GM21367 (cell line): ENCODE measurements at regions not wholly inside any gene's neighbourhood (a gene's known extent, or its start where the extent isn't known, plus 50 kb on each side); places are given as distances from the start of the nearest gene placed in this dataset.

Experiments
- ATAC-seq: cut with Tn5 transposase; IDR thresholded peaks from one replicate; pipeline ENCODE4 v1.9.1; 2021; ENCODE audit not compliant: unreplicated experiment

DNA sequence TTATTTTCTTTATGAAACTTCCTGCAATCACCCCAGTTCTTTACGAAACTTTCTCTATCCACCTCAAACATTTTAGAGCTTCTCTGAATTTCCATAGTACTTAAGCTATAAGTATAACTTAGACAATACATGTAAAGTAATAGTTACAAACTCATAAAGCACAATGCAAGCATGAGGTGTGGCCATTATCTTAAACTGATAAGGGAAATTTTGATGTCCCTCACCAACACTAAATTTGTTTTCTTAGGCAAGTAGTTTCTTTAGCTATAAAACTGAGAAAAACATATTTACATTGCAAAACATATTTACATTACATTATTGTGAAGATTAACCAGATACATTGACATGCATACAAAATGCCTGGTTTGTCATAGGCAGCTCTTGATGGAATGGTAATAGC lies 146.4 kb upstream of the ATP1B1 start:
- no peak for ATAC-seq

DNA sequence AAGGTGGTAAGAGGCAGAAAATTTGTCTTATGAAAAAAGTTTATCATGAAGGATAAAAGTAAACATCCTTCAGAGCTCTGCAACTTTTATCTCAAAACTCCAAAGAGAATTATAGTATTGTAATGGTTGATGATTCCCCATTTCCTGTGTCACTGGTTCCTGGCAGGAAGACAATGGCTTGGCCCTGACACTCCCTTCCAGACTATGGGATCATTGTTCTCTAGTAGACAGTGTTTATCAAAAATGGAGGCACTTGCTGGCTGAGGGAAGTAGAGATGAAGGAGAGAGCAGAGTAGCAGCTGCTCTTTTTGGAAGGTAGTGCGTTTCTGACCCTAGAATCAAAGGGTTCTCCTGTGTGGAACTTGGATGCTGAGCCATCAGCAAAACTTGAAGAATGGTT lies 145.9 kb upstream of the ATP1B1 start:
- ATAC-seq: no peak

DNA sequence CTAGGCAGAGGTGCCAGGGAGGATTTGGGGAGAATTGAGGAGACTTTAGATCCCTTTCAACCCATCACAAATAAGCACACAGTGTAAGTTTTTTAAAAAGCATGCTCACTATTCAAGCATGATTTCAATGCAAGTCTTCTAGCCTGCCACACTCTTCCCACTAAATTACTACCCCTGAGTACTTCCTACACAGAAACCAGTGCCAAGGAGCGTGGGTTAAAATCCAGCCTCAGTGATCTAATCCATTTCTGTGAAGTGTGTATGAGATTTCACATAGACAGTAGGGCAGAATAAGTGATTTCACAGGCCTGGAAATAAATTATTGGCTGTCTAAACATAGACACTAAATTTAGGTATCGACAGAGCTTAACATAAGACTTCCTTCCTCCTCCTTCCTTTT lies 142.9 kb upstream of the ATP1B1 start:
- no peak for ATAC-seq

DNA sequence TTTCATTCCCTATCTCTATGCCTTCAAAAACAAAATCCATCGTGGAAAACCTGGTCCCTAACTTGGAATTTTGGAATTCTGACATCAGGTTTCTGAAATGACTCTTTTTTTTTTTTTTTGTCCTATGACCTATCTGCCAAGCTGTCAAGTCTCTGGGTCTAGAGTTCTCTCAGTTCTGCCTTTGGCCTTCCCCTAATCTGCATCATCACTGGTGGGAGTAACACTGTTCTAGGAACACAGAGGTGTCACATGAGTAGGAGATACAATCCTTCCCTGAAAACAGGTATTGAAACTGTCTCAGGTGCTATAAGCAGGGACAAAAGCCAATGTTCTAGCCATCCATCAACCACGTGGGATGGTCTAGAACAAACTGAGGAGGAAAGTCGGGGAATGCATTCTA lies 142.0 kb upstream of the ATP1B1 start:
- no peak for ATAC-seq

DNA sequence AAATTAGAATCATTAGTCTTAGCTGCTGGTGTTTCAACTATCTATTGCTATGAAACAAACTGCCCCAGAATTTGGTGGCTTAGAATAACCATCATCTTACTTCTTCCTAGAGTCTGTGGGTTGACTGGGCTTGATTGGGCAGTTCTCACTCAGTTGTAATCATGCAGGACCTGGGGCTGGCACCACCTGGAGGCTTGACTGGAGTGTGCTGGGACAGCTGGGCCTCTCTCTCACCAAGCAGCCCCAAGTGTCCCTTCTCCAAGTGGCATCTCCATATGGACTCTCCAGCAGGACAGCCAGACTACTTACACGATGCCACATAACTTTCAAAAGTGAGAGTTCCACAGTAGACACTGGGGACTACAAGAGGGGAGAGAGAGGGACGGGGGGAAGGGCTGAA lies 140.3 kb upstream of the ATP1B1 start:
- ATAC-seq: no peak

DNA sequence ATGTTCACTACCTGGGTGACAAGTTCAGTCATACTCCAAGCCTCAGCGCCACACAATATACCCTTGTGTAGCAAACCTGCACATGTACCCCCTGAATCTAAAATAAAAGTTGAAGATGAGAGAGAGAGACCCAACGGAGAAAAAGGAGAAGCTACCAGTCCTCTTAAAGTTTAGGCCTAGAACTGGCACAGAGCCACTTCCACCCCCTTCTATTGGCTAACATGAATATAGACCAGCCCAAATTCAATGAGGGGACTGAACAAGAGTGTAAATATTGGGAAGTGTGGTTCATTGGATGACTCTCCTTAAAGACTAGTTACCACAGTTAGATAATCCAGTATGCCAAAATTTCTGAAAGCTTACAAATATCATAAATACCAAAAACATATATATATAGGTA lies 139.9 kb upstream of the ATP1B1 start:
- no peak for ATAC-seq

DNA sequence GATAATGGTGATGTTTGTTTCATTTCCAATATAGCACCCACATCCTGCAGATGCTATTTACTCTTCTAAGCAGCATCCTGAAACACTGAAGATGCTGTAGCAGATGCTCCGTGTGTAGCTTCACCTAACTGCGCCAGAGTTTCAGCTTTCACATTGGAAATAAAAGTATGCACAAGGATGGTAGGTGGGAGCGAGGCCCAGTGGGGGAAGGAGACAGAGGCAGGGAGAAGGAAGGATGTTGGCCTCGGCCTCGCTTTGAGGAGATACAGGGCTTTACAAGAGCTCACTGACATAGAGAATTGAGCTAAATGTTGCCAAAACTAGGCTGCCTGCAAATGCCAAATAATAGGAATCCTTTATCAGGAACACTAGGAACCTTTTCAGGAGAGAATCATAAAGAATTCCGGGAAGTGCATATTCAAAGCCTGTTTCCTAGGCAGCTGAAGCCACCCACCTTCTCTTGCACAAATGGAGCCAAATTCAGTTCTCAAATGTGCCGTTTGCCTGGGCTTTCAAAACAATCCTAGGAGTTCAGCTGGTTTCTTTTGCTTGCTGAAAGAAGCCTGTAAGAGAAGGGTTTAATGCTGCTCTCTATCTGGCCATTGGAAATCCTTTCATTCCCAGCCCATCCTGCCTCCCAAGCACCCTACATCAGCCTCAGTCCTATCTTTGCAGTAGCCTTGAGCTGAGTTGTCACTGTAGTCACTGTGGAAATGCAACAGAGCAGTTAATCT lies 135.4 kb upstream of the ATP1B1 start:
- ATAC-seq: no peak

DNA sequence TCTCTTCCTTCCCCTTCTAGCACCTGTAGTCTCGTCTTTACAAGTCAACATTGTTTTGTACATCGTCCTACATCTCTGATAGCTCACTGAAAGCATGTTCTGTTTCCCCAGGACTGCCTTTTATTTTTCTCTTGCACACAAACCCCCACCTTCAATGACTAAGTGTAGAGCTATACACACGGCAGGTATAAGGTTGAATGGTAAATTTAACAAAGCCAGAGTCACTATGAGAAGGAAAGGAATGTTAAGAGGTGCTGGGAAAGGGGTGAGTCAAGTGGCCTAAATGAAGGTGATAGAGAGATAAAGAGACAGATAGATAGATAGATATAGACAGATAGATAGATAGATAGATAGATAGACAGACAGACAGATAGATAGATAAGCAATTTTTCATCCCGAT lies 134.3 kb upstream of the ATP1B1 start:
- ATAC-seq: no peak

DNA sequence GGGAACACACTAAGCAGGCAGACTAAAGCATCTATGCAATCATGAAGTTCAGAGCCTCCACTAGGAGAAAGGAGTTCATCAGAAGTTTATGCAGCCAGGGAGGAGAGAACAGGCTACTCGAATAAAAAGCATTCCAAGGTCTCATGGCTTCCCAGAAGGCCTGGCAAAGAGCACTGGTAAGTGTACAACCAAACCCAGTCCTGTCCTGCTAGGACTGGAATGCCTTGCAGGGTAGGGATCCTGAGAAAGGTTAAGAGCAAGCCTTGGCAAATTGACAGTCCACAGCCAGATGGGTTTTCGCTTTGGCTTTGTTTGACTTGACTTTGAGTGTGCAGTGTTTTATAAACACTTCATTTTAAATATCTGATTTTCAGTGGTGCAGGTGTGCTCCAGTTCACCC lies 133.6 kb upstream of the ATP1B1 start:
- no peak for ATAC-seq

DNA sequence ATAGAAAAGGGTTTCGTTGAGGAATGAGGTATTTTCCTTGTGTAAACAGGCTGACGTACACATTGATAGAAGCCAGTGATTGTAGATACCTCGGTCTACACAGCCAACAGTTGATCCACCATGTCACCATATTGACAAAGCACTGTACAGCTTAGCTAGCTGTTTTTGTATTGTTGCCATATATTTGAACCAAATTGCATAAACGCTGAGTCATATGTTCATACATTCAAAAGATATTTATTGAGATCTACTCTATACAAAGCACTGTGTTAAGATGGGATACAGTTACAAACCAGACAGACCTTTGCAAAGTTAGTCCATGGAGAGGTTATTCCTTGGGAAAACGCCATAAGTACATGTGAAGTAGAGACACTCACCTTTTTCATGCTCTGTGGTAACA lies 132.4 kb upstream of the ATP1B1 start:
- no peak for ATAC-seq

DNA sequence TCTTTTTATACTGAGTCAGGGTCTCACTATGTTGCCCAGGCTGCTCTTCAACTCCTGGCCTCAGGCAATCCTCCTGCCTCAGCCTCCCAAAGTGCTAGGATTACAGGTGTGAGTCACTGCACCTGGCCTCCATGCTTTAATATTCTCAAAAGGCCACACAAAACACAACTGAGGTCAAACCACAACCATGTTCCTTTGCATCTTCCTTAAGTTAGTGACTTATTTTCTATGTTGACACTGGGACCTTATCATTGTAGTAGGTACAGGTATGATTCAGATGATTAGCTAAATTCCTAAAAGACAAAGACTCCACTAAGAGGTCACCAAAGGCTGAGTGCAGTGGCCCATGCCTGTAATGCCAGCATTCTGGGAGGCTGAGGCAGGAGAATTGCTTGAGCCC lies 131.9 kb upstream of the ATP1B1 start:
- no peak for ATAC-seq

DNA sequence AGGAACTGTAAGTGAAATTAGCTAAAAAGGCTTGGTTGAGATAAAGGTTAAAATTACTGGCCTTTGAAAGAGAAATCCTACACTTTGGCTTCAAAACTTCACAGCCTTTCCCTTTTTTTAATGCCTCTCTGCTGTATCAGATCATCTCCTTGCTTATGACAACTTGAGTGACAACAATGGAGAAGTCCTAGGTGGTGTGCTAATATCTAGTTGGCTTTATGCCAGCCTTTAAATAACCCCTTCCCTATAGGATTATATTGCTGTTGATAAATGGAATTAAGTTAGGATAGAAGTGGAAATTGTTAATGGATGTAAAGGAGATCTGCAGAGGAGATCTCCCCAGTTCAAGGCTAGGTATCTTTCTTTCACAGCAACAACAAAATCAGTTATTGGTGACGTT lies 130.2 kb upstream of the ATP1B1 start:
- ATAC-seq: no peak

DNA sequence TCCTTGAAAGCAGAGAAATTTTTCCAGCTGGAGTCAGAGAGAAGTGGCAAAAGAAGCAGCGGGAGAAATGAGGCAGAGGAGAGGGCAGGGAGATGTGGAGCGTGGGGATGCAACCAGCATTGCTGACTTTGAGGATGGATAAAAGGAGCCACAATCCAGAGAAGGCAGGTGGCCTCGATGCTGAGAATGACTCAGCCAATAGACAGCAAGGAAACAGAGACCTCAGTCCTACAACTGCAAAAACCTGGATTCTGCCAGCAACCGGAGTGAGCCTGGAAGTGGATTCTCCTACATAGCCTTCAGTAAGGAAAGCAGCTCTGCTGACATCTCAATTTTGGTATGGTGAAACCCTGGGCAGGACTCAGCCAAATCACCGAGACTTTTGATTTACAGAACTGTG lies 128.9 kb upstream of the ATP1B1 start:
- no peak for ATAC-seq

DNA sequence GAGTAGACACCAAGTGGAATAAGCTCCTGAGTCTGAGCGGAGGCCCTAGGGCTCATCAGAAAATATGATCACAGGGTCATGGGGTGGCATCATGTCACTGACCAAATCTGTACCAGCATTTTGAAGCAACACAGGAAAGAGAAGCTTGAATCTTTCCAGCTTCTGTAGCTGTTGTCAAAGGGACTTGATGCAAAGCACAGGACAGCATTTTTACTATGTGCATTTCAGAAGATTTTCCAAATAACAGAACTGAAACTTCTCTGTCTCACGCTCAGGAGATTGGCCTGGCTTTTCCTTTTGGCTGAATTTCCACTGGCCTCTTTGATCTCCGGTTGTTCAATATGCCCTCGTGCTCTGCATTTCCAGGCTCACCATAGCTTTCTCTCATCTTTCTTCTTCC lies 127.2 kb upstream of the ATP1B1 start:
- ATAC-seq: no peak

DNA sequence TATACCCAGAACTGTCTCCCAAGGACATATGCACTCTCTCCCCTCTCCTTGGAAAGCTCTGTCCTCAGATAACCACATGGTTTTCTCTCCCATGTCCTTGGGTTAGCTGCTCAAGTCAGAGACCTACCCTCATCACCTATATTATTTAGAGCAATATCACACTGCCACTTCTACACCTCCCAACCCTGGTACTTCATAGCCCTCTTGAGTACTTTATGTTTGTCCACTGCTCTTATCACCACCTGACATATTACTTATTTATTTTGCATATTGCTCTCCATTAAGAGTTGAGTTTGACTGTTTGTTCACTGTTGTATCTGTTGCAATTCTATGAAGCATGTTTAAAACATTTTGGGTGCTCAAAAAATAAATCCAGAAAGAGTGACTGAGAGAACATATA lies 126.3 kb upstream of the ATP1B1 start:
- no peak for ATAC-seq

DNA sequence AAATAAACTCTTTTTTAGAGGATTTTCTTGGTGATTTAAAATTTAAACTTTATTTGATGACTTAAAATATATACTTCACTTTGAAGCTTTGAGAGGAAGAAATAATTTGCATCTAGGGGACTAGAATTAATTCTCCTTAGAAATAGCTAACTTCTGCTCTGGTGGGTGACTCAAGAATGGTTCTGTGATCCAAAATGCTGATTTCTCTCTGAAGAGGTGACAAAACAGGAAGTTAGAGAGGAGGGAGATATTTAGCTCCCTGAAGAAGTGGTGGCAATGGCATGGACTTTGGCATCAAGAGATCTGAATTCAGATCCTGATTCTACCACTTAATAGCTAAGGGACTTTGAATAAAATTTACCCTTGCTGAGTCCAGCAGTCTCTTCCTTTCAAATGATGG lies 125.8 kb upstream of the ATP1B1 start:
- no peak for ATAC-seq

DNA sequence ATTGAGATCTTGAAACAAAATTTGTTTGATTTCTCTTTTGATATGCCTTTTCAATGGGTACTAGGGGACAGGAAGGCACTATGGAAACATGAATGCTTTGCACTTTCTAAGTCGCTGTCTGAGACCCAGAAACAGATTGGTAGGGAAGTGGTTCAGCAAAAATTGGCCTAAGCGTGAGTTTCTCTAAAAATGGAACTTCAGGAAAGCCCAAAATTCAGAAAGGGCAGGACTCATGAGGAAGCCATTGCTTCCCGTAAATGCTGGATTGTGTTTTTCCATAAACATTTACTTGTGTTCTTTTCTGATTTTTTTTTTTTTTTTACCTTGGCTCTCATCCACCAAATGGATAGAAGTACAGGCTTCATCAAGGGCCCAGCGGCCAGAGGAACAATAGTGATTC lies 123.7 kb upstream of the ATP1B1 start:
- no peak for ATAC-seq

DNA sequence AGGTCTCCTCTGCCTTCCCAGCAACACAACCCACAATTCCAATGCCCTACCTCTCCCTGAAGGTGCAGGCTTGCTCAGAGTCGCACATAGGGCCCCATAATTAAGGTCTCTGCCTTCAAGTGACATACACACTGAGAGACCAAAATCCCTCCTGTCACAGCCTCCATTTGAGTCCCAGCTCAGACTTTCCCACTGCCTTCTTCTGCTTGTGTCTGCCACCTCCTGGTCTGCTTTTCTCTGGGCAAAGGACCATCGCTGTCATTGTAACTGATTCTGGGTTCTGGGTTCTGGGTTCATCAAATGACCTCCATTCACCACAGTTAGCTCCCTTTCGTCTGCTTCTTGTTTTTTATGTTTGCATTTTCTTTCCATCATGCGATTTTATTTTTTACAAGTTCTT lies 119.2 kb upstream of the ATP1B1 start:
- no peak for ATAC-seq

DNA sequence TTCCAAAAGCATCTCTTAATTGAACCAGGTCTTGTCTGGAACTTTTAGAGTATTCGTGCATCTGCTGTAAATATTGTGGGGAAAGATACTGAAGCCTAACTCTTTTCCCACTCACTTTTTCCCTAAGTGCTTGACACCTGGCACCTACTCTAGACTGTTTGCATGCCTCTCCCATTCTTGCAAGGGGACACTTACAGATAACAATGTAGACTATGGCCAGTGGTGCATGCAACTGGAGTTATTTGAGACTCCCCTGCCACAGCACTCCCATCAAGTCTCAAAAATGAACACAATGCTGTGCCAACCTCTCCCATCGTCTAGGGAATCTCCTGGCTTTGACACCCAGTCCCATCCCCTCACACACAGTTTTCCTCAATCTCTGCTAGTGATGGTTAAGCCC lies 118.6 kb upstream of the ATP1B1 start:
- no peak for ATAC-seq

DNA sequence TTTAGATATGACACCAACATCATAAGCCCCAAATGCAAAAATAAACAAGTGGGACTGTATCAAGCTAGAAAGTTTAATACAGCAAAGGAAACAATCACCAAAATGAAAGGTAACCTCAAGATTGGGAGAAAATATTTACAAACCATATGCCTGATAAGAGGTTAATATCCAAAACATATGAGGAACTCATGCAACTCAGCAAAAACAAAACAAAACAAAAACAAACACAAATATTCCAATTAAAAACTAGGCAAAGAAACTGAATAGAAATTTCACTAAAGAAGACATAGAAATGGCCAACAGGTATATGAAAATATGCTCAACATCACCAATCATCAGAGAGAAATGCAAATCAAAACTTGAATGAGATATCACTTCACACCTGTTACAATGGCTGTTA lies 116.5 kb upstream of the ATP1B1 start:
- ATAC-seq: no peak

DNA sequence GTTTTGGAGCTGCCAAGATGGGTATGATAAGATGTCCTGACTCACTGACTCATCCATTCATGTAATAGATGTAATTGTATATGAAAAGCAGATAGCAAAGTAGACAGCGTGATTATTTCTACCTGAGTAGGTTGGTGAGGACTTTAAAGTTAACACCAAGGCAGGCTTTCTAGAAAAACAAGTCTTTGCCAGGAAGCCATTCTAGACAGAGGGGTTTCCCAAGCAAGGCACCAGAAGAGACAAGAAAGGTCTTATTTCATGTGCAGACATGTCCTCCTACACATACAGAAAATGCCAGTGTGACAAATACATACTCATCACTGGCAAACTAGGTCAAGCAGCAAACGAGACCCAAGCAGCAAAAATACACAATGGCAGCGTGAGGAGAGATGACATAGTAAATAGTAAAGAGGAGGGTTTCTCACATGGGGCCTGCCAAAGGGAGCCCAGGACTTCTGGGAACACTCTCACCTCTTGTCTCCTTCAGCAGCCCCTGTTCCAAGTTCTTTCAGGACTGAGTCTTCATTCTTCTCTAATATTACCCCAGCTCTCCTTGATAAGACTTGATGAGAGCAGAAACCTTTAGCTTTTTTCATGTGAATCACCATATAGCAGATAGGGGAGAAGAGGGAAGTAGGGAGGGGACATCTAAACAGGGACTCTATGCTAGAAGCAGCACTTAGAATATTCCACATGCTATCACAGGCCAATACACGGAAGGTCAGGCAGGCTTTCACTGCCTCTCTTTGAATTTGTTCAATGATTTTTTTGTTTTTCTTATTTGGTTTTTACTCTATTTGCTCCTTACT lies 114.6 kb upstream of the ATP1B1 start:
- ATAC-seq: no peak

DNA sequence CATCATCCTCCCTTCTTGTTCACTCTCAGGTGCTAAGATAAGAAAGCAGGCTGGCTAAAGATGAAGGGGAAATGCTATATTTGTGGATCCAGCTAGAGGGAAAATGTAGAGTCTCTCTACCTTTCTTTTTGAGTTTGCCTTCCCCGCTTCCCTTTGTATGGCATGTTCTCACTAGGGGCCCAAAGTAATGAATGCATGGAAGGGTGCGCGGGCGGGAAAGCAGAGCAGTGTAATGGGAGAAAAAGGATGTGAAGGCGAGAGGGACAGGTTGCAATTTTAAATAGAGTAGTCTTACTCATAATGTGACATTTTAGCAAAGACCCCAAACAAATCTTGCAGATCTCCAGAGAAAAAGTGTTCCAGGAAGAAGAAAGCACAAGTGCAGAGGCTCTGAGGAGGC lies 105.1 kb upstream of the ATP1B1 start:
- no peak for ATAC-seq
